Nephron (organoid): ENCODE measurements at regions not wholly inside any gene's neighbourhood (a gene's known extent, or its start where the extent isn't known, plus 50 kb on each side); places are given as distances from the start of the nearest gene placed in this dataset.
"Not testable (repeated sequence)": the region's sequence is repeated elsewhere in the genome, so short reads cannot be mapped to it uniquely, and the experiment has no call there.

Experiments used
- H3K27ac Mint-ChIP-seq, 3 experiments: 2 replicates each; pipeline ENCODE4 v1.8.0; 2020; ENCODE audit warnings: mixed read lengths in 3 of 3, mild to moderate bottlenecking in 2 of 3, moderate library complexity in 1 of 3
- H3K27me3 Mint-ChIP-seq: 2 replicates; pipeline ENCODE4 v1.8.0; 2021; ENCODE audit warnings: low read depth, mild to moderate bottlenecking, moderate library complexity, mixed read lengths
- H3K36me3 Mint-ChIP-seq: 2 replicates; pipeline ENCODE4 v1.8.0; 2020; ENCODE audit warnings: low read depth, mixed read lengths
- H3K4me1 Mint-ChIP-seq: 2 replicates; pipeline ENCODE4 v1.8.0; 2020; ENCODE audit warnings: mixed read lengths
- H3K4me3 Mint-ChIP-seq, 3 experiments: 2 replicates each; pipeline ENCODE4 v1.8.0; 2020; ENCODE audit warnings: mild to moderate bottlenecking in 3 of 3, mixed read lengths in 3 of 3, moderate library complexity in 2 of 3
- H3K9me3 Mint-ChIP-seq: 2 replicates; pipeline ENCODE4 v1.8.0; 2020; ENCODE audit warnings: mixed read lengths
- TF ChIP-seq, protein P1 (sequence below), 3 experiments: fragments of 200-600 bp; sonication (generic); IDR thresholded peaks; one replicate each; pipeline ENCODE4 v1.5.0; 2021; ENCODE audit warnings: antibody characterized with exemption in 3 of 3; ENCODE audit not compliant: unreplicated experiment in 3 of 3

DNA sequence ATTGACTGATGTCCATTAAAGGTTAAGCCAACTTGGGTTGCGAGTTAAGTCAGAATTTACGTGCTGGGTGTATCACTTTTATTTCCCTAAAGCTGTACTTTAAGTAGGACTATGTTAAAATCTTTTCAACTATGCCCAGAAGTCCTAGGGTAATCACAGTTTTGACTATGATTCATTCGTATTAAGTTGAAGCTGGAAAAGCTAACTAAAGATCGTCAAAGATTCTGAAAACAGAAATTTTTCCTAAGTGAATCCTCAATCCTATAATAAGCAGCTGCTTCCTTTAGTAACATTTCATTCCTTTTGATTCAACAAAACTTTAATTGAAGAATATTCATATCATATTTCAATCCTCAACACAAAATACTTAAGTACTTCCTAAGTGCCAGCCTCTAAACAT is 460.4 kb downstream of the ACTL7B start:
- Mint-ChIP-seq H3K27me3 (peaks cover 4% of the 10 kb centered on the region), H3K27ac (no peak overlapping the region), H3K9me3 (peaks cover 8% of the 10 kb centered on the region), H3K4me1 (no peaks in the 10 kb centered on the region), H3K4me3 (no peak overlapping the region), H3K36me3 (no peaks in the 10 kb centered on the region)
- TF ChIP-seq, protein P1, sequence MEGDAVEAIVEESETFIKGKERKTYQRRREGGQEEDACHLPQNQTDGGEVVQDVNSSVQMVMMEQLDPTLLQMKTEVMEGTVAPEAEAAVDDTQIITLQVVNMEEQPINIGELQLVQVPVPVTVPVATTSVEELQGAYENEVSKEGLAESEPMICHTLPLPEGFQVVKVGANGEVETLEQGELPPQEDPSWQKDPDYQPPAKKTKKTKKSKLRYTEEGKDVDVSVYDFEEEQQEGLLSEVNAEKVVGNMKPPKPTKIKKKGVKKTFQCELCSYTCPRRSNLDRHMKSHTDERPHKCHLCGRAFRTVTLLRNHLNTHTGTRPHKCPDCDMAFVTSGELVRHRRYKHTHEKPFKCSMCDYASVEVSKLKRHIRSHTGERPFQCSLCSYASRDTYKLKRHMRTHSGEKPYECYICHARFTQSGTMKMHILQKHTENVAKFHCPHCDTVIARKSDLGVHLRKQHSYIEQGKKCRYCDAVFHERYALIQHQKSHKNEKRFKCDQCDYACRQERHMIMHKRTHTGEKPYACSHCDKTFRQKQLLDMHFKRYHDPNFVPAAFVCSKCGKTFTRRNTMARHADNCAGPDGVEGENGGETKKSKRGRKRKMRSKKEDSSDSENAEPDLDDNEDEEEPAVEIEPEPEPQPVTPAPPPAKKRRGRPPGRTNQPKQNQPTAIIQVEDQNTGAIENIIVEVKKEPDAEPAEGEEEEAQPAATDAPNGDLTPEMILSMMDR (IDR thresholded peaks at IDR 0.05; ENCODE audit: unreplicated experiment in 3 of 3): no peak

DNA sequence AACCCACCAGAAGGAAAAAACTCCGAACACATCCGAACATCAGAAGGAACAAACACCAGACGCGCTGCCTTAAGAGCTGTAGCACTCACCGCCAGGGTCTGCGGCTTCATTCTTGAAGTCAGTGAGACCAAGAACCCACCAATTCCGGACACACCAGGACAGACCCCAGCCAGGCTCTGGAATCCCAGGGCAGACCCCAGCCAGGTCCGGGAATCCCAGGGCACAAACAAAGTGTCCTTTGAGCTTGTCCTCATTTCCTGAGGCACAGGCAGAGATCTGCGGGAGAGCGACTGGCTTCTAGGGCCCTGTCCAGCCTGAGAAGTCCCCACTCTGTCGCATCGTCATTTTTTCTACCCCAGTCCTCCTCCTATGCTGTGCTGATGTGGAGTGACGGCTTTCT is 461.1 kb downstream of the ACTL7B start:
- no peaks in the 10 kb centered on the region for H3K4me1 Mint-ChIP-seq
- peaks cover 8% of the 10 kb centered on the region for H3K9me3 Mint-ChIP-seq
- H3K27me3 Mint-ChIP-seq: peaks cover 4% of the 10 kb centered on the region
- H3K27ac Mint-ChIP-seq: no peak overlapping the region
- TF ChIP-seq, protein P1 (IDR thresholded peaks at IDR 0.05; ENCODE audit: unreplicated experiment in 3 of 3): no peak
- no peak overlapping the region for H3K4me3 Mint-ChIP-seq
- no peaks in the 10 kb centered on the region for H3K36me3 Mint-ChIP-seq

DNA sequence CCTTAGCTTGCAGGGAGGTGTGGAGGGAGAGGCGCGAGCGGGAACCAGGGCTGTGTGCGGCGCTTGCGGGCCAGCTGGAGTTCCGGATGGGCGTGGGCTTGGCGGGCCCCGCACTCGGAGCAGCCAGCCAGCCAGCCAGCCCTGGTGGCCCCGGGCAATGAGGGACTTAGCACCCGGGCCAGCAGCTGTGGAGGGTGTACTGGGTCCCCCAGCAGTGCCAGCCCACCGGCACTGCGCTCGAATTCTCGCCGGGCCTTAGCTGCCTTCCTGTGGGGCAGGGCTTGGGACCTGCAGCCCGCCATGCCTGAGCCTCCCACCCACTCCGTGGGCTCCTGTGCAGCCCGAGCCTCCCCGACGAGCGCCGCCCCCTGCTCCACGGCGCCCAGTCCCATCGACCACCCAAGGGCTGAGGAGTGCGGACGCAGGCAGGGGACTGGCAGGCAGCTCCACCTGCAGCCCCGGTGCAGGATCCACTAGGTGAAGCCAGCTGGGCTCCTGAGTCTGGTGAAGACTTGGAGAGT is 462.2 kb downstream of the ACTL7B start:
- H3K4me1 Mint-ChIP-seq, H3K4me3 Mint-ChIP-seq, H3K36me3 Mint-ChIP-seq, H3K9me3 Mint-ChIP-seq, H3K27me3 Mint-ChIP-seq, H3K27ac Mint-ChIP-seq: not testable (repeated sequence)

DNA sequence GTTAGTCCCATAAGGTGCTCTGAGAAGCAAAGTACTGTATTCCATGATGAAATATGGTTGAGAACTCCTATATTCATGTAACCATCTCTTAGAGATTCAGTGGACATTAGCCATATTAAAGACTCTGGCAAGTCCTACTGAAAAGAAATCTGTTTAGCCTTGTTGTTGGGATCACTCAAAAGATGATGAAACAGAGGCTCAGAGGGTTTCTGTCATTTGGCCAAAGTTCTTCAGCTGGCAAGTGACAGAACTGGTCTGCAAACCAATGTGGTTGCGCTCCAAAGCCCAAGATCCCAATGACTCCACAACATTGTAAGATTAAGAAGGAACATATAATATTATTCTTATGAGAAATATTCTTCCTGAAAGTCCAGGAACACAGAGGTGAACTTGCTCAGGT is 462.9 kb downstream of the ACTL7B start:
- peaks cover 4% of the 10 kb centered on the region for H3K27me3 Mint-ChIP-seq
- H3K27ac Mint-ChIP-seq: no peak overlapping the region
- no peaks in the 10 kb centered on the region for H3K36me3 Mint-ChIP-seq
- no peak overlapping the region for H3K4me3 Mint-ChIP-seq
- H3K4me1 Mint-ChIP-seq: no peaks in the 10 kb centered on the region
- TF ChIP-seq, protein P1 (IDR thresholded peaks at IDR 0.05; ENCODE audit: unreplicated experiment in 3 of 3): no peak
- peaks cover 8% of the 10 kb centered on the region for H3K9me3 Mint-ChIP-seq

DNA sequence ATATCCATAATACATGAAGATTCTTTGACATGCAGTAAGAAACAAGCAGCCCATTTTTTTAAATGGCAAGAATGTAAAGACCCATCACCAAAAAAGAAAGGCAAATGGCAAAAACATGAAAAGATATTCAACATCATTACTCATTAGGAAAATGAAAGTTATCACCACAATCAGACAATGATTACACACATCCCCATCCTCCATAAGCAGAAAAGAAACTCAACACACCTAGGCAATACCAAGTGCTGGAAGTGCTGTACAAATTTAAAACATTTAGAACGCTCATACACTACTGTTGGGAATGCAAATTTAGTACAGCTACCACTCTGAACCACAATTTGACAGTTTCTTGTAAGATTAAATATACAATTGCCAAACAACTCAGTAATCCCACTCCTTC is 466.7 kb downstream of the ACTL7B start:
- Mint-ChIP-seq H3K9me3 (no peaks in the 10 kb centered on the region), H3K27ac (no peak overlapping the region), H3K36me3 (no peaks in the 10 kb centered on the region), H3K4me1 (peaks cover 31% of the 10 kb centered on the region), H3K27me3 (no peaks in the 10 kb centered on the region), H3K4me3 (no peak overlapping the region)
- TF ChIP-seq, protein P1 (IDR thresholded peaks at IDR 0.05; ENCODE audit: unreplicated experiment in 3 of 3): no peak

DNA sequence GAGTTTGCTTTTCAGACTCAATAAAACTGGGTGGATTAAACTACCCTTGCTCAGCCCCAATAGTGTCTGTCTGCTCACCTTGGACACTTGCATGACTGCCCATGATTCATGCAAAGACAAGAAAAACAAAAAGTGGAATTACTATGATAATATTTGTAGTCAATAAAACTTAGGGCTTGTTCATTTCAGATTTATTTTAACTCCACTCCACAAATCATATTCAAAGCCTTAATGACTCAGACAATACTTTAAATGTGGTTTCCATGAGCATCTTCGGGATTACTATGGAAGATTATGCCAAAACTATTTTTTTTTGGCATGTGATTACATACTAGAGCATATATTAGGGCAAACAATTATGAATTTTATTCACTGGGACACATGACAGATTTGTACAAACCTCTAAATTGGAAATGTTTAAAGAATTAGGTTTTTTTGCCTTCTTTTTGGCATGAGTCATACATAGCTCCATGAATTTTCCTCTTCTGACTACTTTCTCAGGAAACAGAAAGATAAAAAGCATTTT is 468.9 kb downstream of the ACTL7B start:
- Mint-ChIP-seq H3K36me3 (no peaks in the 10 kb centered on the region), H3K27me3 (no peaks in the 10 kb centered on the region), H3K9me3 (no peaks in the 10 kb centered on the region), H3K27ac (peak overlapping the region in 2 of 3 experiments; percentile 77 to 84), H3K4me1 (peaks cover 50% of the 10 kb centered on the region), H3K4me3 (peak overlapping the region in 1 of 3 experiments; percentile 8)
- TF ChIP-seq, protein P1 (IDR thresholded peaks at IDR 0.05; ENCODE audit: unreplicated experiment in 3 of 3): no peak
